Tongue (tissue), 1 donor: ENCODE measurements at regions not wholly inside any gene's neighbourhood (a gene's known extent, or its start where the extent isn't known, plus 50 kb on each side); places are given as distances from the start of the nearest gene placed in this dataset.
"Not testable (repeated sequence)": the region's sequence is repeated elsewhere in the genome, so short reads cannot be mapped to it uniquely, and the experiment has no call there.

ENCODE experiments used
- DNase-seq: peaks from one replicate; pipeline ENCODE4 v3.0.0-alpha.2; 2015

GRCh38 chr10:4191894-4192293, 406.9 kb upstream of the KLF6 start:
- no peak for DNase-seq

DNA sequence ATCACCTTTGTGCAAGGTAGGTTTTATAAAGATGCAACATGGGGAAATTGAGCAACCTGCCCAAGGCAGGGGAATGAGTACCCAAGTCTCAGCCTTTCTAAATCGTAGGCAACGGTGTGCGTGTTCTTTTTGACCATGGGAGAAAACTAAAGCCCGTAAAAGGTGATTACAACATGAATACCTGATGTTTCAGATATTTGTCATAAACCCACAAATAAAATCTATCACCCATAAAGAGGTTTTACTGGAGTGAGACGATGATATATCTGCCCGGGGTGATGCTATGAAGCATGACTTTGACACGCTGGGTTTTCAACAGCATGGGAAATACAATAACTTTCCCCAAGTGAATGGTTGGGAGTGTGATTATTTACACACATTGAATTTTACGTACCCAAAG, 406.3 kb upstream of the KLF6 start:
- no peak for DNase-seq

GRCh38 chr10:4190876-4191275, 405.9 kb upstream of the KLF6 start:
- DNase-seq = no peak

- DNase-seq = peak; percentile 58
Measured at GRCh38 chr10:4189281-4189680, 404.3 kb upstream of the KLF6 start.

DNA sequence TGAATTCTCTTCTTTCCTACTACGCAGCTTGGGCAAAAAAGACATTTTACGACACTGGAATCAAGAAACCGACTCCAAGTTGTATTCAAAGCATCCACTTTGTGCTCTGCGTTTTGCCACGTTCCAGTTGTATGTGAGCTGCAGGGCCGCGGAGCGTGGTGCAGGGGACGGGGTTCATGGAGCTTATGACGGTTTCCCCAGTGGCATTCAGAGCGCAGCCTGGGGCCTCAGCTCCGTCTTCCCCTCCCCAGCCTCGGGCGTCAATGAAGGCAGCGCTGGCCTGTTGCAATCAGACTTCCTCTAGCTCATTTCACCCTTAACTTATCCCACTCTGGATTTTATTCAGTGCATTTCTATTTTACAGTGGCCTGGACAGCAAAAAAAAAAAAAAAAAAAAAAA, 403.4 kb upstream of the KLF6 start:
- no peak for DNase-seq

GRCh38 chr10:4186849-4187540, 402.0 kb upstream of the KLF6 start:
- no peak for DNase-seq

DNA sequence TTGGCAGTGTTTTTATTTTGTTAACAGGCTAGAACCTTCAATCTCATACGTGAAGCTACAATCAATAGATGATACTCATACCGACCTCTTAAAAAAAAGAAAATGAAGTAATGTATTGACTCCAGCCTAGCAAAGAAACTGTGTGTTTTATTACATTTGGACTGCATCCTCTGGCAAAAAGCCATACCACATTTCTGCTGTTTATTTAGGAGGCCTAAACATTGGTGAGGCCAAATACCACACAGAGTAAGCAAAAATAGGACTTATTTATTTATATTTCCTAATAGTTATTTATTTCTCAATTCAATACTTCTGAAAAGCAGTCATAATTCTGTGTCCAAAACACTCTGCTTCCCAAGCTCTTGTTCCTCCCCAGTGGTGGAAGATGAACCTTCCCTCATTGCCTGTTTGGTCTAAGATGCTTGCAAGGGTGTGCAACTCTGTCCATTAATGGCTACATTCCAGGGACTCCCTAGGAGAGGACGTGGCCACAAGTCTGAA, 398.8 kb upstream of the KLF6 start:
- no peak for DNase-seq

DNA sequence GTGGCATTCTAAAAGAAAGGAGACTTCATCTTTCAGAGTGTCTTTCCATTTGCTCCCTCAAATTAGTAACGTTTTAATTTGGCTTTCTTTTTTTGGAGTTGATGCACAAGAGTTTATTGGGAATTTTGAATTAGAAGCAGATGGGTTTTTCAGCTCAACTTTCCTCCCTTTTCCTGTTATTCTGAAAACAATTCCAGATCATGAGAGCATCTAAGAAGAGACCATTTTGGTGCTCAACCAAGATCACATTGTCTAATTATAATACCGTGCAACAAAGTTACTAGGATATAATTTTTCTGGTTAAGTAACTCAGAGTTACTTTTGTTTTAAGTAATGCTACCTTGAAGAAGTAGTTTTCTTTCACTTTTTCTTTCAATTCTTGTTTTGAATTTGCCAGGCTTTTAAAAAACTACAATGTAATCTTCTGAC, 396.6 kb upstream of the KLF6 start:
- DNase-seq = no peak

DNA sequence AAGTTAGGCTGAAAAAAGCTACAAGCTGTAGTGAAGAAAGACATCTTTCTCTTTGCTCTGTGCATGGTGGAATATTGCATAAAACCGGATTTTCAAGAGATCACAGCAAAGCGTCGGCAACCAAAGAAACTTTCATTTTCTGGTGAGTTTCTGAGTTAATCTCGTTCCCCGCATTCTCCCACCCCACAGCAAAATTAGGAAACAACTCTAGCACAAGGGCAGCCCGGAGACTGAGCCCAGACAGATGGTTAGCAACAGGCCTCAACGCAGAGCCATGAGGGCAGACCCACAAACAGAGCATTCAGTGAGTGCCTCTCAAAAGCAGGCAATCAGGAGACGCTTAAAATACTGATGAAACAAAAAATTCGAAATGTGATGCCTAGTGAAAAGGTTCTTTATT, 396.1 kb upstream of the KLF6 start:
- DNase-seq = no peak

DNA sequence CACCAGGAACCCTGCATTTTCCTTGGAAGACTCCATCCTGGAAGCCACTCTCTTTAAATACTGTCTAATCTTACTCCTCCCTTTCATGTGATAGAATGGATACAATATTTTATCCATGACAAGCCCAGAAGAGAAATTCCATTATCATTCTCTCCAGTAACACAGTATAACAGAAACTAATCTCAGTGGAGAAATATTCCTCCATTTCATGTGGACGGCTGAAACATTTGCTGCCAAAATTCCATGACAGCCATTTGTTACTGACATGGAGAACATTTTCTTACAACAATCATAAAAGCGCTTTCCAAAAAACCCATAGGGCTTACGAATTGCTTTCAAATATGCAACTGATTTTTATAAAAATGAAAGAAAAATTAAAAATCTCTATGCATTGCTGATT, 392.8 kb upstream of the KLF6 start:
- DNase-seq = no peak

- no peak for DNase-seq
Measured at GRCh38 chr10:4176500-4177281, 391.7 kb upstream of the KLF6 start.

- no peak for DNase-seq
Measured at GRCh38 chr10:4174197-4174596, 389.2 kb upstream of the KLF6 start.

- no peak for DNase-seq
Measured at GRCh38 chr10:4170633-4171314, 385.8 kb upstream of the KLF6 start.

GRCh38 chr10:4170181-4170580, 385.2 kb upstream of the KLF6 start:
- DNase-seq = no peak

DNA sequence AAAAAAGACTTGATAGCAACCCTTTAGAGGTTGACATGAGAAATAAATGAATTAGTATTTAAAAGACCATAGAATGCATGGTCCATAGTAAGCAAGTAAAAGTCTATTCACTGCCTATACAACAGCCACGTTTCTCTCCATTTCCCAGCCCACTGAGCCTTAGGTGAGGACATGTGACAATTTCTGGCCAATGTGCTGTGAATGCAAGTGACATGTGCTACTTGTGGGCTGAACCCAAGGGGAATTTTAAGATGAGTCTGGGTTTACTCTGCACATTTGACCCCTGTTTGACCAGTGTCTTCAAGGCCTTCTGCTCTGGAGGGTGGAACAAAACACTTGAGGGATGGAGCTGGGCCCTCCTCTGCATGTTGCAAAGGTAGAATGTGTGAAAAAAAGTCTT, 384.4 kb upstream of the KLF6 start:
- DNase-seq = no peak

GRCh38 chr10:4167216-4167615, 382.2 kb upstream of the KLF6 start:
- no peak for DNase-seq

DNA sequence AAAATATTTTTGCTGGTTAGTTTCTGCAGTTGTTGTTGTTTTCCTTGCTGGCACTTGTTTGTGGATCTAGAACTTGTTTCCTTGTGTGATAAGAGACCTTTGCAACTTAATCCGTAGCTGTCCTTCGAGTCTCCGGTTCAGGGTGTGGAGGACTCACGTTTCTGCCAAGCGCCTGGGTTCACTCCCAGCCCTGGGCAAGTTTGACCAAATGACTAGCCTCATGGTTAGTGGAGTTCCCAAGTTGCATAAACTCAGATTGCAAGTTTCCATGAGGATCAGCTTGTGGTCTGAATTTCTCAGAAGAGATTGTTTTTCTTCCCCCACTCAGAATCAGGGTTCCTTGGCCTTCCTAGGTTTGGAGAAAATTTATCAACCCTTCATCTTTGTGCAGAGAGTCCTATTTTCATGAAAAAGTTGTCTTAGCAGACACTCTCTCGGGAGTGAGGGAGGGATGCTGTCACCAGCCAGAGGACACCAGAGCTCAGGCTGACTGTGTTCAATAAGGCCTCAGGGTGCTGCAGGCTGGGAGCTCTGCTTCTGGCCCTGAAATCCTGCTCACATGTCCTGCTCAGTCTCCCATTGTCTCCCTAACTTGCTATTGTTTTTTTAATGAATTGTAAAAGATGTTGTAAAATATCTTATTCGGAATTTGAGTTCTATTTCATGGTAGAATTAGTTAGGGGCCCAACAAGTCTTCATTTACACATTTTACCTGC, 377.7 kb upstream of the KLF6 start:
- DNase-seq = no peak

DNA sequence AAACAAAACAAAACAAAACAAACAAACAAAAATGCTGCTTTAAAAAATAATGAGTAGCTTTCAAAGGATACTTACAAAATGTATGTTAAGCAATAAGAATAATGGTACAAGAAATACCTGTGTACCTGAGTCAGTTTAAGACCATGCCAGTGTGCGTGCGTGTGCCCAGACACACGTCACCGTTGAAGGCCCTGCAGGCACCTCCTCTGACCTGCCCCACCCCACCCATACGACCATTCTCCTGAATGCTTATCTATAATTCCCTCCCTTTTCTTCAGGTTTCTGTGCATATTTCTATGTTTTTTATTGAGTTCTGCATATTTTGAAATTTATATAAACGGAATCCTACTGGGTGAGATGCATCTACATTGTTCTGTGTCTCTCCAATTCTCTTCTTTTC, 374.2 kb upstream of the KLF6 start:
- no peak for DNase-seq

- DNase-seq = no peak
Measured at GRCh38 chr10:4154191-4154715, 369.2 kb upstream of the KLF6 start.

GRCh38 chr10:4151466-4151865, 366.5 kb upstream of the KLF6 start:
- no peak for DNase-seq

DNA sequence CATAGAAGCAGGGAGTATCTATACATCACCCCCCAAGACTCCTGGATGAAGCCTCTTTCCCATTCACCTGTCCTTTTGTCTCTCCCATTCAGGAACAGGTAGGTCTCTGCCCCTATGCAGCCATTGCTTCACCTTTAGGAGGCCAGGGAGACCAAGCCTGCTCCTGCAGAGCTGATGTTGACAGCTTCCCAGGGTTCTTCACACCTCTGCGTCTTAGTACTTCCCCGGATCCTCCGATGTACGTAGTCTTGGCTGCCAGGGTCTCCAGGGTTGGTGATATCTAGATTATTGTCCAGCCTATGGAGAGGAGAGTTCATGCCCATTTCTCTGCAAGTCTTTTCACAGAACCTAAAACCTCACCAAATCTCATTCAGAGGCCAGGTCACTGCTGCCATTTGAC, 365.7 kb upstream of the KLF6 start:
- no peak for DNase-seq

- DNase-seq = not testable (repeated sequence)
Measured at GRCh38 chr10:4149460-4149859, 364.5 kb upstream of the KLF6 start.
